ENCODE measurements at regions not wholly inside any gene's neighbourhood (a gene's known extent, or its start where the extent isn't known, plus 50 kb on each side); places are given as distances from the start of the nearest gene placed in this dataset.

GRCh38 chr7:26520483-26520882, 228.8 kb downstream of the SNX10 start:
- no peak for DNase-seq

- no peak for DNase-seq
These were observed 231.0 kb downstream of the SNX10 start for GRCh38 chr7:26522633-26523032.

- DNase-seq = no peak
These were observed 234.0 kb downstream of the SNX10 start for GRCh38 chr7:26525398-26526264.

- DNase-seq = no peak
These were observed 234.6 kb downstream of the SNX10 start for GRCh38 chr7:26526265-26526587.

GRCh38 chr7:26531926-26532325, 240.3 kb downstream of the SNX10 start:
- DNase-seq = no peak

- DNase-seq = no peak
These were observed 240.8 kb downstream of the SNX10 start for GRCh38 chr7:26532471-26532870.

- DNase-seq = peak; percentile 37
These were observed 241.6 kb downstream of the SNX10 start for GRCh38 chr7:26533217-26533616.

GRCh38 chr7:26534649-26535482, 243.2 kb downstream of the SNX10 start:
- no peak for DNase-seq

GRCh38 chr7:26535483-26536007, 243.9 kb downstream of the SNX10 start:
- no peak for DNase-seq

GRCh38 chr7:26538216-26538615, 246.6 kb downstream of the SNX10 start:
- DNase-seq = no peak

- DNase-seq = no peak
These were observed 247.0 kb downstream of the SNX10 start for GRCh38 chr7:26538689-26539088.

GRCh38 chr7:26543340-26543739, 251.7 kb downstream of the SNX10 start:
- no peak for DNase-seq

- DNase-seq = no peak
These were observed 252.3 kb downstream of the SNX10 start for GRCh38 chr7:26543951-26544350.

GRCh38 chr7:26546508-26547053, 254.9 kb downstream of the SNX10 start:
- no peak for DNase-seq

- no peak for DNase-seq
These were observed 255.5 kb downstream of the SNX10 start for GRCh38 chr7:26547156-26547555.

- DNase-seq = peak; percentile 84
These were observed 257.8 kb downstream of the SNX10 start for GRCh38 chr7:26549281-26549944.

- DNase-seq = no peak
These were observed 258.8 kb downstream of the SNX10 start for GRCh38 chr7:26550492-26550891.

- no peak for DNase-seq
These were observed 260.1 kb downstream of the SNX10 start for GRCh38 chr7:26551740-26552139.

- DNase-seq = peak; percentile 24
These were observed 261.5 kb downstream of the SNX10 start for GRCh38 chr7:26553128-26553527.

- DNase-seq = no peak
These were observed 261.9 kb downstream of the SNX10 start for GRCh38 chr7:26553582-26553981.

GRCh38 chr7:26554952-26555351, 263.3 kb downstream of the SNX10 start:
- DNase-seq = no peak

- DNase-seq = peak; percentile 73
These were observed 264.6 kb downstream of the SNX10 start for GRCh38 chr7:26556061-26556881.

All from hematopoietic multipotent progenitor cell treated with erythropoietin and hydrocortisone succinate and interleukin-3 and kit ligand, for 6 days (in vitro differentiated cells).